GM12878 (cell line): ENCODE measurements at regions not wholly inside any gene's neighbourhood (a gene's known extent, or its start where the extent isn't known, plus 50 kb on each side); places are given as distances from the start of the nearest gene placed in this dataset.

Experiments
- ATAC-seq: fragments of 200-7000 bp; cut with Tn5 transposase; 3 replicates; pipeline ENCODE4 v1.9.1; 2020; ENCODE audit warnings: mild to moderate bottlenecking, moderate library complexity
- BruUV-seq: library from RNA; stranded (reverse); fragments of 400-500 nt; replicated peaks from 2 replicates; lab custom pipeline; 2021; lab: Mats Ljungman, UMichigan
- CTCF ChIA-PET: fragments of 300-600 bp; sonication (Branson Sonifier 250); formaldehyde crosslinking; extraction: SDS; loops from one replicate; lab custom pipeline; 2021; ENCODE audit warnings: inconsistent platforms; lab: Yijun Ruan, JAX
- POLR2A ChIA-PET: fragments of 350-600 bp; formaldehyde crosslinking; extraction: SDS; loops from one replicate; lab custom pipeline; 2021; ENCODE audit warnings: inconsistent platforms; lab: Charles Lee
- RAD21 ChIA-PET: fragments of 300-600 bp; sonication (Branson Sonifier 250); formaldehyde crosslinking; loops from one replicate; lab custom pipeline; 2023; ENCODE audit warnings: antibody characterized with exemption; ENCODE audit not compliant: unreplicated experiment; lab: Charles Lee
- SMC1A ChIA-PET: fragments of 300-600 bp; sonication (Branson Sonifier 250); formaldehyde crosslinking; loops from one replicate; lab custom pipeline; 2023; ENCODE audit not compliant: unreplicated experiment, uncharacterized antibody; lab: Charles Lee
- DNase-seq: peaks from one replicate; pipeline ENCODE4 v3.0.0-alpha.2; 2011; ENCODE audit warnings: low read depth, low spot score
- FAIRE-seq: peaks from 3 replicates; lab custom pipeline; 2011; peaks lifted over from hg19 to GRCh38; lab: Jason Lieb, UNC
- H2AFZ ChIP-seq: 2 replicates; pipeline ENCODE4 v1.6.0; 2011; ENCODE audit warnings: low read depth, low read length, control low read depth; ENCODE audit not compliant: control insufficient read depth
- H3K27ac ChIP-seq: 2 replicates; pipeline ENCODE4 v1.5.1; 2011; ENCODE audit warnings: control low read depth; ENCODE audit not compliant: control insufficient read depth, insufficient read depth
- H3K27me3 ChIP-seq, 2 experiments: replicated peaks in 1 of 2; 2 replicates each; pipeline versions ENCODE4 v1.6.0 to v1.6.1; 2011; ENCODE audit warnings: low read length in 1 of 2; ENCODE audit not compliant: control insufficient read depth in 2 of 2, insufficient read depth in 2 of 2
- H3K36me3 ChIP-seq, 2 experiments: 2 replicates each; pipeline ENCODE4 v1.5.1; 2011; ENCODE audit warnings: low read length in 1 of 2; ENCODE audit not compliant: control insufficient read depth in 2 of 2, insufficient read depth in 2 of 2
- H3K4me1 ChIP-seq: 2 replicates; pipeline ENCODE4 v1.6.1; 2011; ENCODE audit warnings: mild to moderate bottlenecking, low read length, moderate library complexity, mixed read lengths; ENCODE audit not compliant: control insufficient read depth, insufficient read depth
- H3K4me2 ChIP-seq: 2 replicates; pipeline ENCODE4 v1.6.0; 2011; ENCODE audit warnings: control low read depth; ENCODE audit not compliant: control insufficient read depth, insufficient read depth
- H3K4me3 ChIP-seq: fragments of 200-600 bp; sonication (generic); 2 replicates; pipeline ENCODE4 v1.5.1; 2016
- H3K79me2 ChIP-seq: 2 replicates; pipeline ENCODE4 v1.6.0; 2011; ENCODE audit warnings: low read length; ENCODE audit not compliant: control insufficient read depth, insufficient read depth
- H3K9ac ChIP-seq: 2 replicates; pipeline ENCODE4 v1.8.0; 2011; ENCODE audit warnings: low read length, control low read depth, mixed read lengths; ENCODE audit not compliant: control insufficient read depth, insufficient read depth
- H3K9me3 ChIP-seq: replicated peaks from 3 replicates; pipeline ENCODE4 v1.5.1; 2011; ENCODE audit warnings: mild to moderate bottlenecking, low read length; ENCODE audit not compliant: control insufficient read depth, insufficient read depth
- H4K20me1 ChIP-seq: 2 replicates; pipeline ENCODE4 v1.6.0; 2011; ENCODE audit not compliant: control insufficient read depth, insufficient read depth
- IRF4 ChIP-seq: IDR thresholded peaks from 2 replicates; pipeline ENCODE4 v1.6.1; 2011; ENCODE audit warnings: low read depth, low read length
- POLR2AphosphoS2 ChIP-seq: IDR thresholded peaks from 2 replicates; pipeline ENCODE4 v1.6.1; 2011; ENCODE audit warnings: low read depth, mild to moderate bottlenecking, low read length, improper control_type of control experiment, moderate library complexity
- RELA ChIP-seq: fragments of 450-650 bp; IDR thresholded peaks from 2 replicates; pipeline ENCODE4 v1.8.0; 2014; ENCODE audit warnings: borderline replicate concordance; ENCODE audit not compliant: partially characterized antibody
- ZNF207 ChIP-seq: fragments of 450-650 bp; IDR thresholded peaks from 2 replicates; pipeline ENCODE4 v1.6.1; 2014; ENCODE audit warnings: antibody characterized with exemption, mild to moderate bottlenecking, borderline replicate concordance
- WGBS: methylation state at CpG from one replicate; pipeline ENCODE4 v1.1.6; 2016; ENCODE audit warnings: low lambda C conversion rate; ENCODE audit not compliant: insufficient replicate concordance, insufficient coverage; ENCODE audit errors: missing lambda C conversion rate; 5-methylcytosine and 5-hydroxymethylcytosine counted together
- in situ Hi-C: fragments of 300-500 bp; cut with MboI; formaldehyde crosslinking; loops from 9 replicates; pipeline ENCODE4 v1.14.3; 2018; ENCODE audit warnings: mixed read lengths
- intact Hi-C: fragments of 100-400 bp; cut with micrococcal nuclease; formaldehyde crosslinking; loops from one replicate; pipeline ENCODE4 v1.14.2; 2022; ENCODE audit not compliant: unreplicated experiment

DNA sequence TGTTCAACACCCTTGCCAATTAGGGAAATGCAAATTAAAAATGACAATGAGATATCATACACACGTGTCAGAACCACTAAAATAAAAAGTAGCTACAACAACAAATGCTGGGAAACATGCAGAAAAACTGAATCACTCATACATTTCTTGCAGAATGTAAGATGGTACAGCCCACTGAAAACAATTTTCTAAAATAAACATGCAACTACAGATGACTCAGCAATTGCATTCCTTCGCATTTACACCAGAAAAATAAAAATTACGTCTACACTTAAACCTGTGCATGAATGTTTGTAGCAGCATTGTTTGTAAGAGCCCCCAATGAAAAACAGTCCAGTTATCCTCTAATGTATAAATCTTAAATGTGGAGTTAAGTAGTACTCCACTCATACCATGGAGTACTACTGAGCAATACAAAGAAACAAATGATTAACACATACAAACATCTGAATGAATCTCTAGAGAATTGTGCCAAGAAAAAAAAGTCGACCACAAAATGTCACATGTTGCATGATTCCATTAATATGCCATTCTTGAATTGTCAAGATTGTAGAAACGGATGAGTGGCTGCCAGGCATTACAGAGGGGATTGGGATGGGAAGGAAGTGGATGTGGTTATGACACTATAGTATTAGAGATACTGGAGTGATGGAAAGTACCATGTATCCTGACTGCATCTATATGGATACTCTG, 134.6 kb upstream of the NPSR1 start:
- no peaks in the 10 kb centered on the region for H3K9me3 ChIP-seq
- no peaks in the 10 kb centered on the region for H3K79me2 ChIP-seq
- no peak overlapping the region for H3K4me3 ChIP-seq
- CTCF ChIA-PET: no interaction called here
- H3K27me3 ChIP-seq: no peaks in the 10 kb centered on the region
- no peak overlapping the region for H3K4me2 ChIP-seq
- in situ Hi-C loops (no loop called here), intact Hi-C loops (no loop called here)
- no peak for TF ChIP-seq RELA
- no peak for TF ChIP-seq IRF4
- ATAC-seq (no peak), FAIRE-seq (no peak), DNase-seq (no peak)
- RAD21 ChIA-PET: no interaction called here
- SMC1A ChIA-PET: no interaction called here
- POLR2A ChIA-PET: no interaction called here
- WGBS: 2% methylated on average over 5 of the region's 5 CpGs
- H3K4me1 ChIP-seq: no peaks in the 10 kb centered on the region
- H4K20me1 ChIP-seq: no peaks in the 10 kb centered on the region
- no peak overlapping the region for H3K27ac ChIP-seq
- no TSS peak for BruUV-seq
- H3K36me3 ChIP-seq: no peaks in the 10 kb centered on the region
- H2AFZ ChIP-seq: no peak overlapping the region
- H3K9ac ChIP-seq: no peak overlapping the region

DNA sequence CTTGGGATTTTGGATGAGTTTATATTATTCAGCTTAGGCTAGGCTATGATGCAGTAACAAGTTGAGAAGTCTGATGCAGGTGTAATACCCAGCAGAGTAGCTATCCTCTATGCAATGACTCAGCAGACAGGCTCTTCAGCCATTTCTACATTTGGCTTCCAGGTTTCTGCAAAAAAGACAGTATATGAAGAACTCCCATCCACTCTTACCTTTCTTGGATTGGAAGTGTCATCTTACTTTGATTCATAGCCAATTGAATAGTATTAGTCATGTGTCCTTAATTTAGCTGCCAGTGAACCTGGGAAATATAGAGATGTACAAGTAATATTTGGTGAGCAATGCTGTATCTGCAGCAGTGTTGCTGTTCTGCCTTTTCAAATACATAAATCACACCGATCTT, 127.8 kb upstream of the NPSR1 start:
- no peak overlapping the region for H3K4me3 ChIP-seq
- H3K27me3 ChIP-seq: no peaks in the 10 kb centered on the region
- no peak for DNase-seq
- intact Hi-C loops (no loop called here), in situ Hi-C loops (no loop called here)
- POLR2A ChIA-PET: no interaction called here
- no peak overlapping the region for H3K9ac ChIP-seq
- no peaks in the 10 kb centered on the region for H3K9me3 ChIP-seq
- CTCF ChIA-PET: interaction anchor here (1.2 kb wide), 1 partner anchor 39 kb away, joined by 3 read pairs; no protein-coding TSS in a partner anchor
- no peak overlapping the region for H3K27ac ChIP-seq
- BruUV-seq: no TSS peak
- H2AFZ ChIP-seq: no peak overlapping the region
- TF ChIP-seq POLR2AphosphoS2: no peak
- TF ChIP-seq ZNF207: no peak
- SMC1A ChIA-PET: no interaction called here
- H3K4me2 ChIP-seq: no peak overlapping the region
- no peak for ATAC-seq
- no peak for FAIRE-seq
- no peaks in the 10 kb centered on the region for H3K4me1 ChIP-seq
- WGBS: 0% methylated on average over 1 of the region's 1 CpG
- no peaks in the 10 kb centered on the region for H4K20me1 ChIP-seq
- RAD21 ChIA-PET: no interaction called here
- H3K79me2 ChIP-seq: no peaks in the 10 kb centered on the region
- no peaks in the 10 kb centered on the region for H3K36me3 ChIP-seq
